GM12878 (cell line): ENCODE measurements at regions not wholly inside any gene's neighbourhood (a gene's known extent, or its start where the extent isn't known, plus 50 kb on each side); places are given as distances from the start of the nearest gene placed in this dataset.

Experiments used
- ATAC-seq: fragments of 200-7000 bp; cut with Tn5 transposase; 3 replicates; pipeline ENCODE4 v1.9.1; 2020; ENCODE audit warnings: mild to moderate bottlenecking, moderate library complexity
- BruUV-seq: library from RNA; stranded (reverse); fragments of 400-500 nt; replicated peaks from 2 replicates; lab custom pipeline; 2021; lab: Mats Ljungman, UMichigan
- CTCF ChIA-PET: fragments of 300-600 bp; sonication (Branson Sonifier 250); formaldehyde crosslinking; extraction: SDS; loops from one replicate; lab custom pipeline; 2021; ENCODE audit warnings: inconsistent platforms; lab: Yijun Ruan, JAX
- POLR2A ChIA-PET: fragments of 350-600 bp; formaldehyde crosslinking; extraction: SDS; loops from one replicate; lab custom pipeline; 2021; ENCODE audit warnings: inconsistent platforms; lab: Charles Lee
- RAD21 ChIA-PET: fragments of 300-600 bp; sonication (Branson Sonifier 250); formaldehyde crosslinking; loops from one replicate; lab custom pipeline; 2023; ENCODE audit warnings: antibody characterized with exemption; ENCODE audit not compliant: unreplicated experiment; lab: Charles Lee
- SMC1A ChIA-PET: fragments of 300-600 bp; sonication (Branson Sonifier 250); formaldehyde crosslinking; loops from one replicate; lab custom pipeline; 2023; ENCODE audit not compliant: unreplicated experiment, uncharacterized antibody; lab: Charles Lee
- DNase-seq: peaks from one replicate; pipeline ENCODE4 v3.0.0-alpha.2; 2011; ENCODE audit warnings: low read depth, low spot score
- FAIRE-seq: peaks from 3 replicates; lab custom pipeline; 2011; peaks lifted over from hg19 to GRCh38; lab: Jason Lieb, UNC
- H2AFZ ChIP-seq: 2 replicates; pipeline ENCODE4 v1.6.0; 2011; ENCODE audit warnings: low read depth, low read length, control low read depth; ENCODE audit not compliant: control insufficient read depth
- H3K27ac ChIP-seq: 2 replicates; pipeline ENCODE4 v1.5.1; 2011; ENCODE audit warnings: control low read depth; ENCODE audit not compliant: control insufficient read depth, insufficient read depth
- H3K27me3 ChIP-seq, 2 experiments: replicated peaks in 1 of 2; 2 replicates each; pipeline versions ENCODE4 v1.6.0 to v1.6.1; 2011; ENCODE audit warnings: low read length in 1 of 2; ENCODE audit not compliant: control insufficient read depth in 2 of 2, insufficient read depth in 2 of 2
- H3K36me3 ChIP-seq, 2 experiments: 2 replicates each; pipeline ENCODE4 v1.5.1; 2011; ENCODE audit warnings: low read length in 1 of 2; ENCODE audit not compliant: control insufficient read depth in 2 of 2, insufficient read depth in 2 of 2
- H3K4me1 ChIP-seq: 2 replicates; pipeline ENCODE4 v1.6.1; 2011; ENCODE audit warnings: mild to moderate bottlenecking, low read length, moderate library complexity, mixed read lengths; ENCODE audit not compliant: control insufficient read depth, insufficient read depth
- H3K4me2 ChIP-seq: 2 replicates; pipeline ENCODE4 v1.6.0; 2011; ENCODE audit warnings: control low read depth; ENCODE audit not compliant: control insufficient read depth, insufficient read depth
- H3K4me3 ChIP-seq: fragments of 200-600 bp; sonication (generic); 2 replicates; pipeline ENCODE4 v1.5.1; 2016
- H3K79me2 ChIP-seq: 2 replicates; pipeline ENCODE4 v1.6.0; 2011; ENCODE audit warnings: low read length; ENCODE audit not compliant: control insufficient read depth, insufficient read depth
- H3K9ac ChIP-seq: 2 replicates; pipeline ENCODE4 v1.8.0; 2011; ENCODE audit warnings: low read length, control low read depth, mixed read lengths; ENCODE audit not compliant: control insufficient read depth, insufficient read depth
- H3K9me3 ChIP-seq: replicated peaks from 3 replicates; pipeline ENCODE4 v1.5.1; 2011; ENCODE audit warnings: mild to moderate bottlenecking, low read length; ENCODE audit not compliant: control insufficient read depth, insufficient read depth
- H4K20me1 ChIP-seq: 2 replicates; pipeline ENCODE4 v1.6.0; 2011; ENCODE audit not compliant: control insufficient read depth, insufficient read depth
- ETV6 ChIP-seq, 2 experiments: fragments of 450-650 bp in 1 of 2; IDR thresholded peaks in 1 of 2; conservative IDR thresholded peaks in 1 of 2; 2 replicates each; pipeline ENCODE4 v1.6.1; 2014; ENCODE audit warnings: antibody characterized with exemption in 1 of 2, borderline replicate concordance in 1 of 2, low read depth in 1 of 2, mild to moderate bottlenecking in 1 of 2, moderate library complexity in 1 of 2
- HDAC6 ChIP-seq: fragments of 200-600 bp; sonication (generic); IDR thresholded peaks from one replicate; pipeline ENCODE4 v1.8.0; 2017; ENCODE audit warnings: antibody characterized with exemption; ENCODE audit not compliant: unreplicated experiment
- IKZF2 ChIP-seq, 2 experiments: fragments of 450-650 bp; IDR thresholded peaks; 2 replicates each; pipeline ENCODE4 v1.6.1; 2017; ENCODE audit warnings: mild to moderate bottlenecking in 2 of 2, moderate library complexity in 2 of 2
- JUNB ChIP-seq: IDR thresholded peaks from 2 replicates; pipeline ENCODE4 v1.6.1; 2016; ENCODE audit warnings: antibody characterized with exemption, mild to moderate bottlenecking
- KAT2A ChIP-seq: conservative IDR thresholded peaks from 2 replicates; pipeline ENCODE4 v1.6.1; 2011; ENCODE audit warnings: low read depth, low read length; ENCODE audit not compliant: control insufficient read depth
- MTA3 ChIP-seq: IDR thresholded peaks from 2 replicates; pipeline ENCODE4 v1.6.1; 2012; ENCODE audit warnings: low read length, inconsistent platforms, borderline replicate concordance
- PML ChIP-seq: IDR thresholded peaks from 2 replicates; pipeline ENCODE4 v1.6.1; 2012; ENCODE audit warnings: low read length, inconsistent platforms
- RCOR1 ChIP-seq: conservative IDR thresholded peaks from 2 replicates; pipeline ENCODE4 v1.6.1; 2012; ENCODE audit warnings: low read depth, low read length, improper control_type of control experiment
- RFX5 ChIP-seq: IDR thresholded peaks from 2 replicates; pipeline ENCODE4 v1.6.1; 2011; ENCODE audit warnings: low read depth, low read length, improper control_type of control experiment
- TARDBP ChIP-seq: IDR thresholded peaks from 2 replicates; pipeline ENCODE4 v1.6.1; 2016; ENCODE audit warnings: borderline replicate concordance
- ZNF384 ChIP-seq: IDR thresholded peaks from 2 replicates; pipeline ENCODE4 v1.6.1; 2012; ENCODE audit warnings: low read depth, mild to moderate bottlenecking, low read length, improper control_type of control experiment, borderline replicate concordance
- ZZZ3 ChIP-seq: IDR thresholded peaks from 2 replicates; pipeline ENCODE4 v1.6.1; 2011; ENCODE audit warnings: low read depth; ENCODE audit not compliant: control insufficient read depth, insufficient read length
- WGBS: methylation state at CpG from one replicate; pipeline ENCODE4 v1.1.6; 2016; ENCODE audit warnings: low lambda C conversion rate; ENCODE audit not compliant: insufficient replicate concordance, insufficient coverage; ENCODE audit errors: missing lambda C conversion rate; 5-methylcytosine and 5-hydroxymethylcytosine counted together
- in situ Hi-C: fragments of 300-500 bp; cut with MboI; formaldehyde crosslinking; loops from 9 replicates; pipeline ENCODE4 v1.14.3; 2018; ENCODE audit warnings: mixed read lengths
- intact Hi-C: fragments of 100-400 bp; cut with micrococcal nuclease; formaldehyde crosslinking; loops from one replicate; pipeline ENCODE4 v1.14.2; 2022; ENCODE audit not compliant: unreplicated experiment
- TF ChIP-seq, protein P1 (sequence below): IDR thresholded peaks from 2 replicates; pipeline ENCODE4 v1.6.1; 2012; ENCODE audit warnings: low read depth, low read length, improper control_type of control experiment
- TF ChIP-seq, protein P2 (sequence below): fragments of 450-650 bp; IDR thresholded peaks from 2 replicates; pipeline ENCODE4 v1.6.1; 2017; ENCODE audit warnings: mild to moderate bottlenecking, moderate library complexity

DNA sequence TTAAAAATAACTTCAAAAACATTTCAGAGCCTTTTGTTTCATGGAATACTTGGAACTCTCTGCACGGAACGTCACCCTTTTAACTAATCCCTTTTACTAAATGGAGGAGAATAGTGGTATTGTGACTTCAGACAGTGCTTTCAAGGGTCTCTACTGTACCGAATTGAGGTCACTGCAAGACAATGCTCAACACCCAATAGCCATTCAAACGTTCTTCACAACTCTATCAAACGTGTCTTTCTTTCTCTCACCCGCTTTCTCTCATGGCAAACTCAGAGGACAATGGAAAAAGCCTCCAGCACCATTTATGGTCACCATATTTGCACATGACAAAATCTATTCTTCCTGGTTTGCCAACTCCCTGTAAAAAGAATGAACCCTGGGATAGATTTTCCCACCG lies 132.1 kb upstream of the SOX5 start:
- in situ Hi-C loops (no loop called here), intact Hi-C loops (no loop called here)
- H3K4me1 ChIP-seq = no peaks in the 10 kb centered on the region
- H3K9me3 ChIP-seq = no peaks in the 10 kb centered on the region
- ChIA-PET RAD21 (no interaction called here), CTCF (no interaction called here), SMC1A (no interaction called here), POLR2A (no interaction called here)
- no peak for FAIRE-seq
- DNase-seq = no peak
- no peak overlapping the region for H3K27ac ChIP-seq
- BruUV-seq = no TSS peak
- no peak overlapping the region for H3K4me2 ChIP-seq
- H4K20me1 ChIP-seq = no peaks in the 10 kb centered on the region
- H3K36me3 ChIP-seq = no peaks in the 10 kb centered on the region
- no peak overlapping the region for H3K4me3 ChIP-seq
- H3K9ac ChIP-seq = no peak overlapping the region
- WGBS = 32% methylated on average over 7 of the region's 7 CpGs
- TF ChIP-seq ZNF384 (no peak), KAT2A (no peak), MTA3 (no peak), RCOR1 (no peak)
- no peak overlapping the region for H2AFZ ChIP-seq
- ATAC-seq = no peak
- no peaks in the 10 kb centered on the region for H3K79me2 ChIP-seq
- H3K27me3 ChIP-seq = no peaks in the 10 kb centered on the region

DNA sequence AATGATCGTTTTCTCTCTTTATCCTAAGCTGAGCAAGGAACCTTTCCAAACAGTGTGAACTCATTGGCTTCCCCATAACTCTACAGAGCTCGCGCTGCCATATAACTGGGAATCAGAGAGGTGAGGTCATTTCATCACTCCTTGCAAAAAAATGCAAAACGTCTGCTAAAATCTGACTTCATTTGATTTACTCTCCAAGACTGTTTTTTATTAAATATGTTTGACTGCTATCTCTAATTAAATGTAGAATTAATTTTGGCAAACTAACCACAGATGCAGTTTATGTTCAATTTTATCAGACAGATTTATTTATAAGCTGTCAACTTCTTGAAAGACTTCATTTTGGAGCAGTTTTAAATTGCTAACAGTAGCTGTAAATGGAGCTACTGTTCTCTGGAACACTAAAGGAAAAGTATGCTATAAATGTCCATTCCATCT lies 131.6 kb upstream of the SOX5 start:
- DNase-seq (no peak), FAIRE-seq (no peak), ATAC-seq (no peak)
- no peaks in the 10 kb centered on the region for H3K36me3 ChIP-seq
- no peak overlapping the region for H3K27ac ChIP-seq
- no TSS peak for BruUV-seq
- no peaks in the 10 kb centered on the region for H3K27me3 ChIP-seq
- H3K4me1 ChIP-seq = no peaks in the 10 kb centered on the region
- H3K4me2 ChIP-seq = no peak overlapping the region
- ChIA-PET RAD21 (no interaction called here), CTCF (no interaction called here), POLR2A (interaction anchor here (0.6 kb wide), 1 partner anchor 16 kb away, joined by 8 read pairs; no protein-coding TSS in a partner anchor), SMC1A (no interaction called here)
- no peak overlapping the region for H3K4me3 ChIP-seq
- H3K9me3 ChIP-seq = no peaks in the 10 kb centered on the region
- no peaks in the 10 kb centered on the region for H4K20me1 ChIP-seq
- no peak overlapping the region for H3K9ac ChIP-seq
- intact Hi-C loops = no loop called here
- in situ Hi-C loops = no loop called here
- H3K79me2 ChIP-seq = no peaks in the 10 kb centered on the region
- no peak overlapping the region for H2AFZ ChIP-seq
- 0% methylated on average over 4 of the region's 4 CpGs for WGBS
- TF ChIP-seq, protein P1, sequence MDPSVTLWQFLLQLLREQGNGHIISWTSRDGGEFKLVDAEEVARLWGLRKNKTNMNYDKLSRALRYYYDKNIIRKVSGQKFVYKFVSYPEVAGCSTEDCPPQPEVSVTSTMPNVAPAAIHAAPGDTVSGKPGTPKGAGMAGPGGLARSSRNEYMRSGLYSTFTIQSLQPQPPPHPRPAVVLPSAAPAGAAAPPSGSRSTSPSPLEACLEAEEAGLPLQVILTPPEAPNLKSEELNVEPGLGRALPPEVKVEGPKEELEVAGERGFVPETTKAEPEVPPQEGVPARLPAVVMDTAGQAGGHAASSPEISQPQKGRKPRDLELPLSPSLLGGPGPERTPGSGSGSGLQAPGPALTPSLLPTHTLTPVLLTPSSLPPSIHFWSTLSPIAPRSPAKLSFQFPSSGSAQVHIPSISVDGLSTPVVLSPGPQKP = no peak
- TF ChIP-seq PML (no peak), ZZZ3 (no peak), IKZF2 (IDR thresholded peaks at IDR 0.05) (no peak), HDAC6 (no peak), MTA3 (no peak), JUNB (no peak), ETV6 (conservative IDR thresholded peaks at IDR 0.05 in 1 of 2, IDR thresholded peaks at IDR 0.05 in 1 of 2; ENCODE audit: borderline replicate concordance in 1 of 2, low read depth in 1 of 2) (no peak), TARDBP (no peak), RCOR1 (no peak), RFX5 (no peak)
- TF ChIP-seq, protein P2, sequence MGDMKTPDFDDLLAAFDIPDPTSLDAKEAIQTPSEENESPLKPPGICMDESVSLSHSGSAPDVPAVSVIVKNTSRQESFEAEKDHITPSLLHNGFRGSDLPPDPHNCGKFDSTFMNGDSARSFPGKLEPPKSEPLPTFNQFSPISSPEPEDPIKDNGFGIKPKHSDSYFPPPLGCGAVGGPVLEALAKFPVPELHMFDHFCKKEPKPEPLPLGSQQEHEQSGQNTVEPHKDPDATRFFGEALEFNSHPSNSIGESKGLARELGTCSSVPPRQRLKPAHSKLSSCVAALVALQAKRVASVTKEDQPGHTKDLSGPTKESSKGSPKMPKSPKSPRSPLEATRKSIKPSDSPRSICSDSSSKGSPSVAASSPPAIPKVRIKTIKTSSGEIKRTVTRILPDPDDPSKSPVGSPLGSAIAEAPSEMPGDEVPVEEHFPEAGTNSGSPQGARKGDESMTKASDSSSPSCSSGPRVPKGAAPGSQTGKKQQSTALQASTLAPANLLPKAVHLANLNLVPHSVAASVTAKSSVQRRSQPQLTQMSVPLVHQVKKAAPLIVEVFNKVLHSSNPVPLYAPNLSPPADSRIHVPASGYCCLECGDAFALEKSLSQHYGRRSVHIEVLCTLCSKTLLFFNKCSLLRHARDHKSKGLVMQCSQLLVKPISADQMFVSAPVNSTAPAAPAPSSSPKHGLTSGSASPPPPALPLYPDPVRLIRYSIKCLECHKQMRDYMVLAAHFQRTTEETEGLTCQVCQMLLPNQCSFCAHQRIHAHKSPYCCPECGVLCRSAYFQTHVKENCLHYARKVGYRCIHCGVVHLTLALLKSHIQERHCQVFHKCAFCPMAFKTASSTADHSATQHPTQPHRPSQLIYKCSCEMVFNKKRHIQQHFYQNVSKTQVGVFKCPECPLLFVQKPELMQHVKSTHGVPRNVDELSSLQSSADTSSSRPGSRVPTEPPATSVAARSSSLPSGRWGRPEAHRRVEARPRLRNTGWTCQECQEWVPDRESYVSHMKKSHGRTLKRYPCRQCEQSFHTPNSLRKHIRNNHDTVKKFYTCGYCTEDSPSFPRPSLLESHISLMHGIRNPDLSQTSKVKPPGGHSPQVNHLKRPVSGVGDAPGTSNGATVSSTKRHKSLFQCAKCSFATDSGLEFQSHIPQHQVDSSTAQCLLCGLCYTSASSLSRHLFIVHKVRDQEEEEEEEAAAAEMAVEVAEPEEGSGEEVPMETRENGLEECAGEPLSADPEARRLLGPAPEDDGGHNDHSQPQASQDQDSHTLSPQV = no peak
